SK-N-MC (cell line): ENCODE measurements at regions not wholly inside any gene's neighbourhood (a gene's known extent, or its start where the extent isn't known, plus 50 kb on each side); places are given as distances from the start of the nearest gene placed in this dataset.

Experiments
- DNase-seq: peaks from one replicate; pipeline ENCODE4 v3.0.0-alpha.2; 2011; ENCODE audit warnings: low read depth, low spot score
- H3K27ac ChIP-seq: fragments of 200-600 bp; sonication (generic); 2 replicates; pipeline ENCODE4 v1.5.1; 2016; ENCODE audit warnings: mixed run types
- H3K36me3 ChIP-seq: fragments of 200-600 bp; sonication (generic); 2 replicates; pipeline ENCODE4 v1.6.1; 2017; ENCODE audit warnings: antibody characterized with exemption, low read length, mixed read lengths; ENCODE audit not compliant: insufficient read depth
- H3K4me3 ChIP-seq: fragments of 200-600 bp; sonication (generic); 2 replicates; pipeline ENCODE4 v1.5.1; 2016
- H3K9ac ChIP-seq: fragments of 200-600 bp; sonication (generic); 2 replicates; pipeline ENCODE4 v1.8.0; 2017; ENCODE audit warnings: mixed run types, mixed read lengths; ENCODE audit not compliant: insufficient read length
- H3K9me3 ChIP-seq: fragments of 200-600 bp; sonication (generic); 2 replicates; pipeline ENCODE4 v1.6.1; 2017; ENCODE audit warnings: low read depth, mild to moderate bottlenecking, antibody characterized with exemption, low read length, moderate library complexity, mixed read lengths
- EZH2 ChIP-seq: fragments of 200-600 bp; sonication (generic); IDR thresholded peaks from one replicate; pipeline ENCODE4 v1.6.1; 2017; ENCODE audit warnings: antibody characterized with exemption
- FOXP2 ChIP-seq: optimal IDR thresholded peaks from 2 replicates; pipeline ENCODE3; 2011; ENCODE audit warnings: mild to moderate bottlenecking, moderate library complexity; ENCODE audit not compliant: insufficient read depth; ENCODE audit errors: extremely low read length, control extremely low read depth
- POLR2AphosphoS5 ChIP-seq: IDR thresholded peaks from 2 replicates; pipeline ENCODE4 v1.6.1; 2012; ENCODE audit warnings: mild to moderate bottlenecking, low read depth, low read length, borderline replicate concordance

DNA sequence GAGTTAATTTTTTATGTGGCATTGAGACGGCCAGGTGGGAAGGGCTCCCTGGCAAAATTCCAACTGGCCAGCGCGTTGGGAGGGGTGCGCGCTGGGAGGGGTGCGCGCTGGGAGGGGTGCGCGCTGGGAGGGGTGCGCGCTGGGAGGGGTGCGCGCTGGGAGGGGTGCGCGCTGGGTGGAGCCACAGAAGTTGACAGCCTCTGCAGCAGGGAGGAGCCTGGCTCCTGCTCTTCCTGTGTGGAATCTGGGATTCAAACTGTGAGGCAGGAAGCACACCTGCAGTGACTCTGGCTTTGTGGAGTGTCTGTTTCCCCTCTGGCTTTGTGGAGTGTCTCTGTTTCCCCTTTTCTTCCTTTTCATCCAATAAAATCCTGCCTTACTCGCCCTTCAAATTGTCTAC, 147.9 kb upstream of the CBLN2 start:
- DNase-seq = peak; percentile 71
- H3K9me3 ChIP-seq = no peaks in the 10 kb centered on the region
- no peak overlapping the region for H3K9ac ChIP-seq
- TF ChIP-seq POLR2AphosphoS5 (no peak; the same call in 1 of the 2 replicates), EZH2 (no peak), FOXP2 (no peak)
- no peak overlapping the region for H3K27ac ChIP-seq
- peak overlapping the region; percentile 75 for H3K4me3 ChIP-seq
- H3K36me3 ChIP-seq = no peaks in the 10 kb centered on the region

DNA sequence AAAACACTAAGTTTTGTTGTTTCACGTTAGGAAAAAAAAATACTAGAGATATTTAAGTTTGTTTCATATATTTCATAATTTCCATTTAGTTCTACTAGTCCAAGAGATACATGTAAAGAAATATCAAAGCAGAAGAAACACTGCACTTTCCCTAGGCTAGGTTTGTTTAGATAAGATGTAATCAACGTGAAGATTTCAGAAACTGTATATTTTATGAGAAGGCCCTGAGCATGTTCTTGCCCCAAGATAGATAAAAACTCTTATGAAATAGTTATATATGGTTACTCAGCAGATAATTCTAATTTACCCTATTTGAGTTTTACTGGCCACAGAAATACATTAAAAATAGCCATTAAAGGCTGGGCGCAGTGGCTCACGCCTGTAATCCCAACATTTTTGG, 143.6 kb upstream of the CBLN2 start:
- no peak for DNase-seq

DNA sequence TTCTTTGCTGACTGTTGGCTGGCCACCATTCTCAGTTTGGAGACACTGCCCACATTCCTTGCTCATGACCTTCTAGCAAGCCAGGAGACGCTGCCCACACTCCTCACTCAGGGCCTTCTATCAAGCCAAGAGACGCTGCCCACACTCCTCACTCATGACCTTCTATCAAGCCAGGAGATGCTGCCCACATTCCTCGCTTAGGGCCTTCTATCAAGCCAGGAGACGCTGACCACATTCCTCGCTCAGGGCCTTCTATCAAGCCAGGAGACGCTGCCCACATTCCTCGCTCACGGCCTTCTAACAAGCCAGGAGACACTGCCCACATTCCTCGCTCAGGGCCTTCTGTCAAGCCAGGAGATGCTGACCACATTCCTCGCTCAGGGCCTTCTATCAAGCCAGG, 131.3 kb upstream of the CBLN2 start:
- TF ChIP-seq POLR2AphosphoS5 (no peak), EZH2 (no peak), FOXP2 (no peak)
- Histone ChIP-seq H3K4me3 (no peak overlapping the region), H3K36me3 (no peaks in the 10 kb centered on the region), H3K9me3 (no peaks in the 10 kb centered on the region), H3K9ac (no peak overlapping the region), H3K27ac (no peak overlapping the region)
- DNase-seq = no peak

More for the DNA sequence above, 143.6 kb upstream of the CBLN2 start:
- TF ChIP-seq POLR2AphosphoS5 = no peak
- TF ChIP-seq FOXP2 = no peak
- no peak for TF ChIP-seq EZH2
- no peak overlapping the region for H3K9ac ChIP-seq
- H3K9me3 ChIP-seq = no peaks in the 10 kb centered on the region
- H3K4me3 ChIP-seq = no peak overlapping the region
- H3K36me3 ChIP-seq = no peaks in the 10 kb centered on the region
- no peak overlapping the region for H3K27ac ChIP-seq

DNA sequence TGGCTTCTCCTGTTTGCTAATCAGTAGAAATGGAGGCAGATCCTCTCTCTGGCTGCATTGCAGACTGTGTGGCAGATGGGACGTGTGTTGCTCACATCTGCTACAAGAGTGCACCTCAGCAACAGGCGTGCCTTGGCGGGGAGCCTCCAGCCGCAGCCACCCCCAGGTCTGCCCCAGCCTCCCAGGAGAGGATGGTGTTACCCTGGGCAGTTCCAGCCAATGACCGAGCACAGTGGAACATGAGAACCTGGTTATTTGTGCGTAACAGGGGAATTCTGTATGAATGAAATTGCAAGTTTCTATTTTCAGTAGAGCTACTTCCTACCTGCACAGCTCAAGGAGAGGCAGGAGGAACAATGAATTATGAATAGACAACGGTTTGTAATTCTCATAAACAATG, 130.6 kb upstream of the CBLN2 start:
- Histone ChIP-seq H3K9me3 (no peaks in the 10 kb centered on the region), H3K4me3 (no peak overlapping the region), H3K27ac (no peak overlapping the region), H3K36me3 (no peaks in the 10 kb centered on the region), H3K9ac (no peak overlapping the region)
- no peak for DNase-seq
- TF ChIP-seq FOXP2 (no peak), EZH2 (no peak), POLR2AphosphoS5 (no peak)

DNA sequence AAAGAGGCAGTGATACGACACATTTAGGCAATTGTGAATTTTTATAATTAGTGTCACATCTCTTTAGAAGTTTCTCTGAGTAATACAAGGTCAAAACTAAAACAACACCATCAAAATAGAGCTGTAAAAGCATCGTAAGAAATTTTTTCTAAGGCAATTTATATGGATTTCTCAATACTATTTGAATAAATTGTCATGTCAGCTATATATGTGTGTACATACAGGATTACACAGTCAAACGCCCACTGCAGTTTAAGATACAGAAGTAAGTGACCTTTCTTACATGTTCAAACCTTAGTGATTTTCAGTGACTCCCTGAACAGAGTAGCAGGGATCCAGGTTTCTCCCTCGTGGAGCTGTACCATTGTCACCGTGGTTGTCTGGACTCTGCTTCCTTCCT, 129.1 kb upstream of the CBLN2 start:
- no peak overlapping the region for H3K27ac ChIP-seq
- no peak for DNase-seq
- H3K9me3 ChIP-seq = no peaks in the 10 kb centered on the region
- TF ChIP-seq FOXP2 (no peak), EZH2 (no peak), POLR2AphosphoS5 (no peak)
- no peak overlapping the region for H3K4me3 ChIP-seq
- no peak overlapping the region for H3K9ac ChIP-seq
- H3K36me3 ChIP-seq = no peaks in the 10 kb centered on the region

DNA sequence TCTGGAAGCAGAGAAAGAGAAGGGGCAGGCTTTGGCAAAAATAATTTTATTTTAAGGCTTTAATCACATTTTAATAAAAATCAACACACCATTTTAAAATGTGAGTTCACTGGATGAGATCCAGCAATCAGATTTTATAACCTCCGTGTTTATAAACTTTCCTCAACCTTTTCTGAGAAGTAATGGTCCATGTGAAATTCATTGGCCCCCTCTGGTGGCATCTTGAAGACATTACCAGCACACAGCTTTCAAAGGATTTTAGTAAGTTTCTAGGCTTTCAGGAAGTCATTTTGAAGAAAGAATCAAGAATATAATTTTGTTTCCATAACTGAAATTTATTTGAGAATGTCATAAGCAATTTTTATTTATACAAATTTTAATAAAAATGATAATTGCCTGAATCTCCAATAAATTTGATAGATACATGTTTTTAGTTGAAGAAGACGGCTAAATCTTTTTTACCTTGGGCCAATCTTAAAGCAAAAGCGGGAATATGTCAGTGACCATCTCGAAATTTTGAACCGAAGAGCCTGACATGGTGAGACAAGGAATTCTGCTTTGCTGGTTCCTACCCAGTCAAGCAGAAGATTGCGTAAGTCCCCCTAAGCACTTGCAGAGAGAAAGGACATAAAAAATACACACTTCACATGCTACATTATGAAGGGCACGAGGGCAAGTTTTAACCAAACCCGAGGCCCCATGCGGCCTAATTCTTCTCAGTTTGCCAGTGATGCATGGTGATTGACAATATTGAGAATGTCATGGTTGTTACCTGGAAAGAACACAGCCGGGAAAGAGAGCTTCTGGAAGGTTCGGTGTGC, 128.4 kb upstream of the CBLN2 start:
- TF ChIP-seq FOXP2 (no peak), POLR2AphosphoS5 (no peak), EZH2 (no peak)
- H3K27ac ChIP-seq = no peak overlapping the region
- peak; percentile 40 for DNase-seq
- no peaks in the 10 kb centered on the region for H3K9me3 ChIP-seq
- no peaks in the 10 kb centered on the region for H3K36me3 ChIP-seq
- H3K9ac ChIP-seq = no peak overlapping the region
- no peak overlapping the region for H3K4me3 ChIP-seq

DNA sequence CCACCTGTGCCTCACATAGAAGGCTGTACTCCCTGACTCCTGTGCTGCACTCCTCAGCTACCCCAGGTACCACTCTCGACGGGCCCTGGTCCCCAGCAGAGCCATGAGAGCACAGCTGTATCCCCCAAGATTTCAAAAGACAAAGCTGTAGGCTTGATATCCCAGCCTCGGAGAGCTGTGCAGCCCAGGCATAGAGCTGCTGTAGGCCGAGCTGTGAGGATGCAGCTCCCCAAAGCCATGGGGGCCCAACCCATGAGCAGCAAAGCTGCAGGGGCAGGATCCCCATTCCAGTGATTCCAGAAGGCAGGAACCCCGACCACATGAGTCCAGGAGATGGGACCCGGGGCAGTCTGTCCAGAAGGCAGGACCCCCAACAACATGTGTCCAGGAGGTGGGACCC, 123.8 kb upstream of the CBLN2 start:
- Histone ChIP-seq H3K36me3 (no peaks in the 10 kb centered on the region), H3K9ac (no peak overlapping the region), H3K4me3 (no peak overlapping the region), H3K27ac (no peak overlapping the region), H3K9me3 (no peaks in the 10 kb centered on the region)
- no peak for DNase-seq
- no peak for TF ChIP-seq POLR2AphosphoS5
- TF ChIP-seq FOXP2 = no peak
- no peak for TF ChIP-seq EZH2

DNA sequence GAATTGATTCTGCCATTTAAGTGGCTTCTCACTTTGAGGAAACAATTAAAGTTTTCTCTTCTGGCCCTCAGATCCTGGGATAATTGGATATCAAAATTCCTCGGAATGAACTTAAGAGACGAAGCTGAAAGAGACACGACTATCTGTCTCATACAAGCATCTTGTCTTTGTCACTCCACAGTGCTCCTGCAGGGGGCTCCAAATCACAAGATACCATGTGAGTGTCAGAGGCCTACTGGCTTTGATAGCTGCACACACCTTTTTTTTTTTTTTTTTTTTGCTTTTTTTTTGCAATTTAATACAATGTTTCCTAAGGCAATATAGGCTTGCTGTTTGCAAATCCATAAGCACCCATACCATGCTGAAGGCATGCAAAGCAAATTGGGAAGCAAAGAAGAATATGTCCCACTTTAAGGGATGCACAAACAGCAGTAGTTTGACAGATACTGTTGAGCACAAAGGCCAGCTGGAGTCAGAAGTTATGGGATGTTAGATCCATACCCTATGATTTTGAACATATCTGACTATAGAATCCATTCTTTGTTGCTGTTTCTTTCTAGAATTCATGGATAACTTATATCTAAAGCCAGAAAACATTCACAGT, 109.0 kb upstream of the CBLN2 start:
- H3K27ac ChIP-seq = no peak overlapping the region
- no peaks in the 10 kb centered on the region for H3K36me3 ChIP-seq
- no peak overlapping the region for H3K4me3 ChIP-seq
- peak; percentile 28 for DNase-seq
- TF ChIP-seq FOXP2 (no peak), EZH2 (no peak), POLR2AphosphoS5 (no peak)
- no peak overlapping the region for H3K9ac ChIP-seq
- H3K9me3 ChIP-seq = no peaks in the 10 kb centered on the region
